Trophoblast cell (in vitro differentiated cells and primary cell): ENCODE measurements at regions not wholly inside any gene's neighbourhood (a gene's known extent, or its start where the extent isn't known, plus 50 kb on each side); places are given as distances from the start of the nearest gene placed in this dataset.

Source experiments
- DNase-seq, 2 donors: peaks; one replicate each; pipeline ENCODE4 v3.0.0-alpha.2; 2016
- H2AFZ ChIP-seq: 2 replicates; pipeline ENCODE4 v1.6.1; 2013; ENCODE audit warnings: low read length, moderate library complexity, mild to moderate bottlenecking; ENCODE audit not compliant: insufficient read depth, poor library complexity
- H2AK5ac ChIP-seq: 2 replicates; pipeline ENCODE4 v1.6.1; 2013; ENCODE audit warnings: mild to moderate bottlenecking, low read length
- H2BK120ac ChIP-seq: 2 replicates; pipeline ENCODE4 v1.6.1; 2013; ENCODE audit warnings: low read length, mild to moderate bottlenecking, moderate library complexity; ENCODE audit not compliant: insufficient read depth, poor library complexity
- H2BK12ac ChIP-seq: 2 replicates; pipeline ENCODE4 v1.6.1; 2013; ENCODE audit warnings: mild to moderate bottlenecking, low read length, moderate library complexity
- H2BK5ac ChIP-seq: 2 replicates; pipeline ENCODE4 v1.6.1; 2013; ENCODE audit warnings: low read length, low read depth, moderate library complexity, mild to moderate bottlenecking; ENCODE audit not compliant: poor library complexity
- H3K14ac ChIP-seq: 2 replicates; pipeline ENCODE4 v1.6.1; 2013; ENCODE audit warnings: mild to moderate bottlenecking, low read length
- H3K18ac ChIP-seq: 2 replicates; pipeline ENCODE4 v1.6.1; 2013; ENCODE audit warnings: mild to moderate bottlenecking, low read length
- H3K23ac ChIP-seq: 2 replicates; pipeline ENCODE4 v1.6.1; 2013; ENCODE audit warnings: low read length
- H3K27ac ChIP-seq: 2 replicates; pipeline ENCODE4 v1.5.1; 2013; ENCODE audit warnings: low read depth, mild to moderate bottlenecking, inconsistent platforms, low read length, moderate library complexity
- H3K27me3 ChIP-seq: 2 replicates; pipeline ENCODE4 v1.6.1; 2013; ENCODE audit warnings: inconsistent platforms, mild to moderate bottlenecking, low read length, moderate library complexity; ENCODE audit not compliant: insufficient read depth
- H3K36me3 ChIP-seq, 2 experiments: 1 replicate in 1 of 2; 2 replicates in 1 of 2; pipeline ENCODE4 v1.6.1; 2013; ENCODE audit warnings: low read length in 2 of 2, mild to moderate bottlenecking in 2 of 2, moderate library complexity in 1 of 2; ENCODE audit not compliant: insufficient read depth in 2 of 2, control insufficient read depth in 1 of 2
- H3K4ac ChIP-seq: 2 replicates; pipeline ENCODE4 v1.6.1; 2013; ENCODE audit warnings: low read depth, mild to moderate bottlenecking, low read length, moderate library complexity
- H3K4me1 ChIP-seq, 2 experiments: 1 replicate in 1 of 2; 2 replicates in 1 of 2; pipeline ENCODE4 v1.6.1; 2013; ENCODE audit warnings: low read length in 2 of 2, mild to moderate bottlenecking in 2 of 2, moderate library complexity in 1 of 2; ENCODE audit not compliant: insufficient read depth in 2 of 2, control insufficient read depth in 1 of 2
- H3K4me2 ChIP-seq: 2 replicates; pipeline ENCODE4 v1.6.1; 2013; ENCODE audit warnings: inconsistent platforms, mild to moderate bottlenecking, low read length, moderate library complexity
- H3K4me3 ChIP-seq: 2 replicates; pipeline ENCODE4 v1.5.1; 2013; ENCODE audit warnings: mild to moderate bottlenecking, low read depth, low read length, inconsistent platforms
- H3K79me1 ChIP-seq: one replicate; pipeline ENCODE4 v1.6.1; 2013; ENCODE audit warnings: low read length
- H3K79me2 ChIP-seq: 2 replicates; pipeline ENCODE4 v1.6.1; 2013; ENCODE audit warnings: low read length, mild to moderate bottlenecking; ENCODE audit not compliant: control insufficient read depth, insufficient read depth, poor library complexity
- H3K9ac ChIP-seq: 2 replicates; pipeline ENCODE4 v1.6.1; 2013; ENCODE audit warnings: mild to moderate bottlenecking, low read length
- H3K9me3 ChIP-seq: 2 replicates; pipeline ENCODE4 v1.6.1; 2013; ENCODE audit warnings: low read depth, mild to moderate bottlenecking, control low read depth, inconsistent platforms, low read length; ENCODE audit not compliant: insufficient read depth
- H4K12ac ChIP-seq: 2 replicates; pipeline ENCODE4 v1.6.1; 2013; ENCODE audit warnings: low read depth, mild to moderate bottlenecking, low read length, moderate library complexity
- H4K8ac ChIP-seq: 2 replicates; pipeline ENCODE4 v1.6.1; 2013; ENCODE audit warnings: low read depth, mild to moderate bottlenecking, low read length, moderate library complexity
- H4K91ac ChIP-seq: one replicate; pipeline ENCODE4 v1.6.1; 2013; ENCODE audit warnings: low read depth, mild to moderate bottlenecking, low read length, moderate library complexity
- WGBS: extraction: QIAGEN DNeasy Blood & Tissue Kit; methylation state at CpG from one replicate; pipeline ENCODE4 v1.1.7; 2013; ENCODE audit warnings: missing lambda C conversion rate; ENCODE audit not compliant: insufficient read length, insufficient coverage; ENCODE audit errors: extremely low coverage; 5-methylcytosine and 5-hydroxymethylcytosine counted together

DNA sequence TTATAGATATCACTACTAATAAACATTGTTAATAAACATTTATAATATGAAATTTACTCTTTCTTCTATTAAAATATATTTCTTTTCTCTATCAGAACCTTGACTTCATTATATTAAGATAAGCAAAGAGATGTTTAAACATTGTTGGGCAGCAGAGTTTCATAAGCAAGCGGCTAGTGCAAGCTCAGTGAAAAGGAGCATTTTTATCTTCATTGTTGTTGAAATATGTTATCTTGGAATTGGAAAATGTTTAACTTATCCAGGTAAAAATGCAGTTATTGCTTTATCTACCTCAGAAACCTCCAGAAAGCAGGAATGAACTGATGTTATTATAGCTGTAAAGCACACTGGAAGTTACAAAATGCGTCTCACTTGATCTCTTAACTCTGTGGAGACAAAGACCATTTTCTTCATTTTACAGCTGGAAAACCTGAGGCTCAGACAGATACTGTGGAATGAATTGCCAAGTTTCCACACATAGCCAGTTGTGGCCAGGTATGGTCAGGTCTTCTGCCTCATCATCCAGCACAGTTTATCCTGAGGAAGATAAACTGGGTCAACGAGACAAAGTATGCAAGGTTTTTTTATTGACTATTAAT, 934.6 kb upstream of the FAM98A start:
- H3K4me2 ChIP-seq, result no peak overlapping the region
- H2AK5ac ChIP-seq, result no peak overlapping the region
- no peak overlapping the region for H3K9ac ChIP-seq
- no peak overlapping the region for H2BK5ac ChIP-seq
- H2BK12ac ChIP-seq, result no peak overlapping the region
- no peaks in the 10 kb centered on the region for H3K36me3 ChIP-seq
- H4K8ac ChIP-seq, result no peak overlapping the region
- H4K91ac ChIP-seq, result no peak overlapping the region
- H3K4ac ChIP-seq, result no peak overlapping the region
- no peaks in the 10 kb centered on the region for H3K27me3 ChIP-seq
- no peak overlapping the region for H3K18ac ChIP-seq
- no peaks in the 10 kb centered on the region for H3K79me1 ChIP-seq
- H3K9me3 ChIP-seq, result no peaks in the 10 kb centered on the region
- DNase-seq, result peak in 1 of 2 donors; percentile 49
- no peak overlapping the region for H3K27ac ChIP-seq
- WGBS, result no CpG with 5 or more reads among the region's 3 CpGs
- no peaks in the 10 kb centered on the region for H3K79me2 ChIP-seq
- no peak overlapping the region for H3K14ac ChIP-seq
- no peak overlapping the region for H2BK120ac ChIP-seq
- H4K12ac ChIP-seq, result no peak overlapping the region
- no peaks in the 10 kb centered on the region for H3K4me1 ChIP-seq
- H3K4me3 ChIP-seq, result no peak overlapping the region
- no peak overlapping the region for H3K23ac ChIP-seq
- H2AFZ ChIP-seq, result no peak overlapping the region

DNA sequence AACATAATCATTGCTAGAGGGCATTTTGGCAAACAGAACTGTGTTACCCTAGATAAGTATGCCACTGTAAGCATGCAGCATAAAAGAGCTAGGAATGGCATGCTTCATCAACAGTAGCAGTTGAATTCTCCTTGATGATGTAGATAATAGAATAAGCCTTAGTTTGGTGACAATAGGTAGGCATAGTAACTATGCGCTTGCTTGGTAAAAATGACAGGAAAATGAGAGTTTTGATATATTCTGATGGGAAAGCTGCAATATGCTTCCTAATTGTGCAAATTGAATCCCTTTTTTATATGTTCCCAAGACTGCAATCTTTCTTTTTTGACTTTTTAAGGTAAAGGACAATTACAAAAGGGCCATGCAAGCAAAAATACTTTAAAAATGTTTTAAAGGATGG, 930.9 kb upstream of the FAM98A start:
- Histone ChIP-seq H3K9me3 (no peaks in the 10 kb centered on the region), H3K4me1 (no peaks in the 10 kb centered on the region), H2BK12ac (no peak overlapping the region), H3K14ac (no peak overlapping the region), H3K23ac (no peak overlapping the region), H3K36me3 (no peaks in the 10 kb centered on the region), H3K79me1 (no peaks in the 10 kb centered on the region), H4K12ac (no peak overlapping the region), H2BK5ac (no peak overlapping the region), H2BK120ac (no peak overlapping the region), H4K8ac (no peak overlapping the region), H3K79me2 (no peaks in the 10 kb centered on the region), H3K18ac (no peak overlapping the region), H3K4me2 (no peak overlapping the region), H3K4ac (no peak overlapping the region), H3K27me3 (no peaks in the 10 kb centered on the region), H3K27ac (no peak overlapping the region), H2AK5ac (no peak overlapping the region), H3K4me3 (no peak overlapping the region), H2AFZ (no peak overlapping the region), H3K9ac (no peak overlapping the region), H4K91ac (no peak overlapping the region)
- no peak for DNase-seq
- WGBS, result no CpG with 5 or more reads among the region's 1 CpG

DNA sequence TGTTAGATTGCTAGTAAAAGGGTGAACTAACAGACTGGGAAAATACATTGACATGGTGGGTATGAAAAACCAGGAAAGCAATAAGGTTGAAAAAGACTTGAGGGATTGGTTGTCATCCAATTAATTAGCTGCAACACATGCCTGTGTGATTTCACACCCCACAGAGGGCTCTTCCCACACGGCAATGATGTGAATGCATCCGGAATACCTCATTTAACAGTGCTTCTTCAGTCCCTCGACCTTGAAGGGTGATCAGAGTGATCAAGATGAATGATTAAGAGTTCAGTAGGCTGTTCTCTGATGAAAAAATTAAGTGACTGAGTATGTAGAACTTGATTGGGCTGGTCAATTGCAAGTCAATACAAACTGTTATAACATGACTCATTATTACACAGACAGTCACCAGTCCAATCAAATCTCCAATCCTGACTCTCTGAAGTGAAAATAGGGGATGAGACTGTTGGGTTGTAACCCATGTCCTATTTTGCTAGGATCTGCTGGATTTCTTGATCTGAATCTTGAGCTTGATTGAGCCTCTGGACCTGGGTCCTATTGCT, 924.9 kb upstream of the FAM98A start:
- no peaks in the 10 kb centered on the region for H3K27me3 ChIP-seq
- H2AFZ ChIP-seq, result no peak overlapping the region
- no peak overlapping the region for H2BK120ac ChIP-seq
- H2BK12ac ChIP-seq, result no peak overlapping the region
- no peak overlapping the region for H4K8ac ChIP-seq
- DNase-seq, result no peak
- WGBS, result no CpG with 5 or more reads among the region's 3 CpGs
- H4K12ac ChIP-seq, result no peak overlapping the region
- no peak overlapping the region for H3K27ac ChIP-seq
- no peak overlapping the region for H3K4me2 ChIP-seq
- no peak overlapping the region for H3K23ac ChIP-seq
- no peak overlapping the region for H3K4me3 ChIP-seq
- no peaks in the 10 kb centered on the region for H3K79me1 ChIP-seq
- H2AK5ac ChIP-seq, result no peak overlapping the region
- no peak overlapping the region for H3K18ac ChIP-seq
- H3K79me2 ChIP-seq, result no peaks in the 10 kb centered on the region
- no peaks in the 10 kb centered on the region for H3K36me3 ChIP-seq
- H3K9me3 ChIP-seq, result no peaks in the 10 kb centered on the region
- no peak overlapping the region for H3K14ac ChIP-seq
- H3K4me1 ChIP-seq, result no peaks in the 10 kb centered on the region
- no peak overlapping the region for H3K4ac ChIP-seq
- no peak overlapping the region for H4K91ac ChIP-seq
- H3K9ac ChIP-seq, result no peak overlapping the region
- no peak overlapping the region for H2BK5ac ChIP-seq

DNA sequence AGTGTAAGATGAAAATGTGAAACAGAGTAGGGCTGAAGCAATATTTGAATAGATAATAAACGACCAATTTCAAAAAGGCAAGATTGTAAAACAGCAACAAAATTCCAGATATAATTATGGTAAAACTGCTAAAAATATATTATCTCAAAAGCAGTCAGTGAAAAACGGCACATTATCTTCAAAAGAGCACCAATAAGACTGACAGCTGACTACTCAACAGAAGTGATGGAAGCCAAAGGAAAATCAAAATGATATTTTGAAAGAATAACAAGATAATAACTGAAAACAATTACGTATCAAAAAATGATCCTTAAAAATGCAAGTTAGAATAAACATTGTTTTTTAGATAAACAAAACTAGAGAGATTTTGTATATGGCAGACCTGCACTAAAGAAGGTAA, 920.6 kb upstream of the FAM98A start:
- Histone ChIP-seq H4K91ac (no peak overlapping the region), H2BK120ac (no peak overlapping the region), H3K27me3 (no peaks in the 10 kb centered on the region), H3K79me1 (no peaks in the 10 kb centered on the region), H3K4me3 (no peak overlapping the region), H3K79me2 (no peaks in the 10 kb centered on the region), H4K12ac (no peak overlapping the region), H3K18ac (no peak overlapping the region), H2BK12ac (no peak overlapping the region), H3K9me3 (no peaks in the 10 kb centered on the region), H2BK5ac (no peak overlapping the region), H3K27ac (no peak overlapping the region), H3K4me2 (no peak overlapping the region), H3K23ac (no peak overlapping the region), H4K8ac (no peak overlapping the region), H2AFZ (no peak overlapping the region), H3K9ac (no peak overlapping the region), H3K36me3 (no peaks in the 10 kb centered on the region), H2AK5ac (no peak overlapping the region), H3K4me1 (no peaks in the 10 kb centered on the region), H3K4ac (no peak overlapping the region), H3K14ac (no peak overlapping the region)
- WGBS, result no CpG with 5 or more reads among the region's 3 CpGs
- DNase-seq, result no peak
